ENCODE measurements at regions not wholly inside any gene's neighbourhood (a gene's known extent, or its start where the extent isn't known, plus 50 kb on each side); places are given as distances from the start of the nearest gene placed in this dataset.
"Not testable (repeated sequence)": the region's sequence is repeated elsewhere in the genome, so short reads cannot be mapped to it uniquely, and the experiment has no call there.

GRCh38 chr3:153221748-153222162 lies 59.7 kb downstream of the RAP2B start:
- no peak for TF ChIP-seq CTCF (IDR thresholded peaks at IDR 0.05; ENCODE audit: insufficient read depth, missing control alignments)
- FAIRE-seq: no peak
- DNase-seq (ENCODE audit: insufficient read length, low spot score): no peak

- not testable (repeated sequence) for DNase-seq (ENCODE audit: insufficient read length, low spot score)
Measured at GRCh38 chr3:153226877-153227276, 64.9 kb downstream of the RAP2B start.

DNA sequence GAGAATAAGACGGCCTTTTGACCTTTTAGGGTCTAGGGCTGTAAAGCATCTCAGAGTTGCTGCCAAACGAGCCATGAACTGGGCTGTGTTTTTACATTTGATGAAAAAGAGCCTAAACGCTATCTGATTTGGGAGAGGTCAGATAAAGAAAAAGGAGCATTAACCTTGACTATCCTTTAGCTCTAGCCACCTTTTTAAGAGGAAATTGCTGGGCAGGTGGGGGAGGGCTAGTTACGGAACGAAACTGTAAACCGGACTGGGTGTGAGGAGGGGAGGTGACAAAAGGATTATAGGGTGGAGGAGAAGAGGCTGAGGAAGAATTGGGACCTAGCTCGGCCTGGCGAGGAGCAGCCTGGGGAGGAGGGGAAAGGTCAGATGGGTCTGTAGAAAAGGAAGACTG lies 68.4 kb downstream of the RAP2B start:
- FAIRE-seq: not testable (repeated sequence)

More at GRCh38 chr3:153226877-153227276, 64.9 kb downstream of the RAP2B start:
- not testable (repeated sequence) for FAIRE-seq

DNA sequence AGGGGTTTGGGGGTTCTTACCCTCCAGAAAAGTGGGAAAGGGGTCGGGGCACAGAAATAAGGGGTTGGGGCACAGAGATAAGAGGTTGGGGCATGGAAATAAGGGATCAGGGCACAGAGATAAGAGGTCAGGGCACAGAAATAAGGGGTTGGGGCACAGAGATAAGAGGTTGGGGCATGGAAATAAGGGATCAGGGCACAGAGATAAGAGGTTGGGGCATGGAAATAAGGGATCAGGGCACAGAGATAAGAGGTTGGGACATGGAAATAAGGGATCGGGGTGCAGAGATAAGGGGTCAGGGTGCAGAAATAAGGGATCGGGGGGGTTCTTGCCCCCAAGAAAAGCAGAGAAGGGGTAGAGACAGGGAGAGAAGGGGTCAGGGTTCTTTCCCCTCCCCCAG lies 69.2 kb downstream of the RAP2B start:
- not testable (repeated sequence) for FAIRE-seq; DNase-seq (ENCODE audit: insufficient read length, low spot score)

More for the DNA sequence above, 68.4 kb downstream of the RAP2B start:
- DNase-seq (ENCODE audit: insufficient read length, low spot score): not testable (repeated sequence)

DNA sequence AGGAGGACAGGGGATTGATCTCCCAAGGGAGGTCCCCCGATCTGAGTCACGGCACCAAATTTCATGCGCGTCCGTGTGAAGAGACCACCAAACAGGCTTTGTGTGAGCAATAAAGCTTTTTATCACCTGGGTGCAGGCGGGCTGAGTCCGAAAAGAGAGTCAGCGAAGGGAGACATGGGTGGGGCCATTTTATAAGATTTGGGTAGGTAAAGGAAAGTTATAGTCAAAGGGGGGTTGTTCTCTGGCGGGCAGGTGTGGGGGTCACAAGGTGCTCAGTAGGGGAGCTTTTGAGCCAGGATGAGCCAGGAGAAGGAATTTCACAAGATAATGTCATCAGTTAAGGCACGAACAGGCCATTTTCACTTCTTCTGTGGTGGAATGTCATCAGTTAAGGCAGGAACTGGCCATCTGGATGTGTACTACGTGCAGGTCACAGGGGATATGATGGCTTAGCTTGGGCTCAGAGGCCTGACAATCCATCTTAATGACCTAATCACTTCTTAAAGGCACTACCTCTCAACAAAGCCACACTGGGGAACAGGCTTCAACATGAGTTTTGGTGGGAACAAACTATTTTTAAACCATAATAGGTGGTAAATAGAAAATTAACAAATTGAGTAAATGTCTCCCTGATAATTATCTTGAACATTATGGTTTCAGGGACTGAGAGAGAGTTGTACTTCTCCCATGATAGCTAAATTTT lies 70.2 kb downstream of the RAP2B start:
- not testable (repeated sequence) for DNase-seq (ENCODE audit: insufficient read length, low spot score); FAIRE-seq

DNA sequence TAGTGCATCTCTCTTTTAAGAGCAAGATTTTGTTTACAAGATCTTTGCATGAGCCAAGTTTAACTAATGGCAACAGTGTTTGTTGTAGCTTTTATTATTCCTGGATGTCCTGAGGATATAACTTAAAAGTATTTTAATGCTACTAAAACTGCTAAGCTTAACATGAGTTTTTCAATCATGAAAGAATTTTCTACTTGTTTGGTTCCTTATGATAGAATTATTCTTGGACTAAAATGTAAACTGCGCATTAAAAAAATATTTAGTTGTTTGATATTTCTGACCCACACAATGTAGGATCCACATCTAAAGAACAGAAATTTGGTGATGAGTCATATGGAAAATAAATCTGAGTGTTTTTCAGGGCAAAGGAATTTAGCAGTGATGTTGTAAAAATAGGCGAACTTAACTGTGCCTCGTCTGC lies 70.8 kb downstream of the RAP2B start:
- no peak for DNase-seq (ENCODE audit: insufficient read length, low spot score)
- no peak for TF ChIP-seq CTCF (IDR thresholded peaks at IDR 0.05; ENCODE audit: insufficient read depth, missing control alignments)
- FAIRE-seq: no peak

GRCh38 chr3:153233986-153234385 lies 72.0 kb downstream of the RAP2B start:
- no peak for TF ChIP-seq CTCF (IDR thresholded peaks at IDR 0.05; ENCODE audit: insufficient read depth, missing control alignments)
- FAIRE-seq (no peak), DNase-seq (ENCODE audit: insufficient read length, low spot score) (no peak)

DNA sequence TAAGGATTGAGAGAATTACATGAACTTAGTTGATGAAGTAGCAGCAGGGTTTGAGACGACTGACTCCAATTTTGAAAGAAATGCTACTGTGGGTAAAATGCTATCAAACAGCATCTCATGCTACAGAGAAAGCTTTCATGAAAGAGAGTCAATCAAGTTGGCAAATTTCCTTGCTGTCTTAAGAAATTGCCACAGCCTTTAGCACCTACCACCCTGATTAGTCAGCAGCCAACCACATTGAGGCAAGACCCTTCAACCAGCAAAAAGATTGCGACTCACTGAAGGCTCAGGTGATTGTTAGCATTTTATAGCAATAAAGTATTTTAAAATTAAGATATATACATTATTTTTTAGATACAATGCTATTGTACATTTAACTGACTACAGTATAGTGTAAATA lies 80.9 kb downstream of the RAP2B start:
- no peak for TF ChIP-seq CTCF (IDR thresholded peaks at IDR 0.05; ENCODE audit: insufficient read depth, missing control alignments)
- DNase-seq (ENCODE audit: insufficient read length, low spot score) (no peak), FAIRE-seq (no peak)

GRCh38 chr3:153244961-153245360 lies 82.9 kb downstream of the RAP2B start:
- FAIRE-seq (no peak), DNase-seq (ENCODE audit: insufficient read length, low spot score) (no peak)
- no peak for TF ChIP-seq CTCF (IDR thresholded peaks at IDR 0.05; ENCODE audit: insufficient read depth, missing control alignments)

Data from D721Med (cell line).